Stimulated activated effector memory CD8-positive, alpha-beta T cell treated with anti-CD3 and anti-CD28 coated beads, Interleukin-12 subunit alpha, Interleukin-12 subunit beta, amount 100 ng/mL, for 72 hours (primary cell): ENCODE measurements at regions not wholly inside any gene's neighbourhood (a gene's known extent, or its start where the extent isn't known, plus 50 kb on each side); places are given as distances from the start of the nearest gene placed in this dataset.

Experiments used
- ATAC-seq: fragments of 150-1000 bp; cut with Tn5 transposase; 2 replicates; pipeline ENCODE4 v1.10.0; 2021
- DNase-seq, 2 donors: peaks; one replicate each; pipeline ENCODE4 v3.0.0; 2021 to 2022; ENCODE audit warnings: low spot score in 2 of 2
- H3K27ac Mint-ChIP-seq: one replicate; pipeline ENCODE4 v1.8.0; 2022; ENCODE audit warnings: mild to moderate bottlenecking, mixed read lengths
- H3K36me3 Mint-ChIP-seq: one replicate; pipeline ENCODE4 v1.8.0; 2022; ENCODE audit warnings: mild to moderate bottlenecking, mixed read lengths
- H3K4me1 Mint-ChIP-seq: one replicate; pipeline ENCODE4 v1.8.0; 2022; ENCODE audit warnings: mixed read lengths
- H3K4me3 Mint-ChIP-seq: one replicate; pipeline ENCODE4 v1.8.0; 2022; ENCODE audit warnings: mild to moderate bottlenecking, mixed read lengths
- H3K9me3 Mint-ChIP-seq: one replicate; pipeline ENCODE4 v1.8.0; 2022; ENCODE audit warnings: mixed read lengths

DNA sequence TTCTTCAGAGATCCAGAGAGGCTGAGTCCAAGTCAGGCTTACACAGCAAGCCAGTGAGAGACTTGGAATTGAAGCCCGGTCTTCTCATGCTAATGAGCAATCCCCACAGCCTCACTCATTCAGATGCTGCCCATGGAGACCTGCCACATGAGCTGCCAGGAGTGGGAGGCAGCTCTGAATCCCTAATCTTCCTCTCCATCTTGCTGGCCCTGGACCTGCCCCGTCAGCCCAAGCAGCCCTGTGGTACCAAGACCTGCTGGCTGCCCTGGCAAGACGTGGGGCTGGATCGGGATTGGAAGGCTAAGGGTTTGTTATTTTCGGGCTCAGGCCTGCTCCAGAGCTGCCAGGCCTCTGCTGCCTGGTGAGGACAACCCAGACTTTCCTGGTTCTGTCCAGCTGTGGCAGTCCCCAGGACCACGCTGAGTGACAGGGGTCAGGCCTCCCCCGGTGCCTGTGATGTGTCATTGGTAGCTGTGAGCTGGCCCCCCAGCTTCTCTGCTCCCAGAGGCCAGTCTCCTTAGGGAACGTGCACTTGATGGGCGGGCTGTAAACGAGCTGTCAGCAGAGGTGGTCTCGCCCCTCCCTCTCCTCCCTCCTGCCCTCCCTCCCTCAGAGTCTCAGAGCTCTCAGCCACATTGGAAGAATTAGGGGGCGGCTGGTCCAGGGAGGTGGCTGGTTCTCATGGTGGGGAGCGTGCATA, 135.0 kb downstream of the FOXD2 start:
- Mint-ChIP-seq H3K9me3 (no peaks in the 10 kb centered on the region), H3K36me3 (no peaks in the 10 kb centered on the region), H3K4me3 (no peak overlapping the region), H3K4me1 (no peaks in the 10 kb centered on the region), H3K27ac (no peak overlapping the region)
- DNase-seq (no peak), ATAC-seq (no peak)

DNA sequence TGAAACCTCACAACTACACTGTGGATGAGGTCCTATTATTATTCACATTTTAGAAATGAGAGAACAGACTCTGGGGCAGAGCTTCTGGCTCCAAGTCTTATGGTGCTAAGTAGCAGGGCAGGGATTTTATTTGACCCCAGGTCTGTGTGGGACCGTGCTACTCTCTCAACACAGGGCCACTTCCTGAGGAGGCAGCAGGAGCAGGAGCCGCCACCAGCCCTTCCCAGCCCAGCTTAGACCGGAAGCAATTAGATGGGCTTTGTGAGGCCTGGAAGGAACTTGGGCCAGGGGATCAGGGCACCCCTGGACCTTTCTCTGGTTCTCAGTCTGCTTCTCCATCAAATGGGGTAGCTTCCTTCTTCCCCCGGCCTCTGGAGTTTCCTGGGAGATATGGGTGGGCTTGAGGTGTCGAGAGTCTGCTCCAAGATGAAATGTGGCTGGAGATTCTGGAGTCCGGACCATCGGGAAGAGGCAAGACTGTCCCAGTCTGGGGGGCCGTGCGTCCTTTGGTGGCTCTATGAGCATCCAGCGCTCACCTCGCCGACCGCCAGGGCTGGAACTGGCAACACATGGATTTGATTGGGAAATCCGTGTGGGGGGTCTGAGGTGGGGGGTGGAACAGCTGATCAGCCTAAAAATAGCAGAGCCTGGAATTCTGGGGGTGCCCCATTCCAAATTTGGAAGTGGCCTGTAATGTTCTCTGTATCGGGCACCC, 136.8 kb downstream of the FOXD2 start:
- ATAC-seq = no peak
- no peaks in the 10 kb centered on the region for H3K4me1 Mint-ChIP-seq
- no peak for DNase-seq
- no peak overlapping the region for H3K27ac Mint-ChIP-seq
- H3K9me3 Mint-ChIP-seq = no peaks in the 10 kb centered on the region
- no peaks in the 10 kb centered on the region for H3K36me3 Mint-ChIP-seq
- no peak overlapping the region for H3K4me3 Mint-ChIP-seq

- Mint-ChIP-seq H3K36me3 (no peaks in the 10 kb centered on the region), H3K27ac (no peak overlapping the region), H3K4me3 (no peak overlapping the region), H3K4me1 (no peaks in the 10 kb centered on the region), H3K9me3 (no peaks in the 10 kb centered on the region)
- no peak for DNase-seq
- no peak for ATAC-seq
Observed at GRCh38 chr1:47575855-47576757, 138.3 kb downstream of the FOXD2 start.

DNA sequence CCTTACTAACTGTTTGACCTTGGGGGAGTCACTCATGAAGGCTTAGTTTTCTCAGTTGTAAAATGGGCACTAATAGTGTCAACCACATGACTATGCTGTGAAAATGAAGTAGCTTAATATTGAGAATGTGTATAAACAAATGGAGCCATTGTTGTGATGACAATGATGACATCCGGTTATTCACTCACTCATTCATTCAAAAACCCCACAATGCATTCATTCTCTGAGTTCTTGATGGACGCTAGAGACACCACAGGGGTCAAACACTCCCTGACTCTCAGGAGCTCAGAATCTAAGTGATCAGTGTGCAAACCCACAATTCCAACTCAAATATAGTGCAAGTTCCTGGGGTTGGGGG, 138.9 kb downstream of the FOXD2 start:
- no peaks in the 10 kb centered on the region for H3K4me1 Mint-ChIP-seq
- ATAC-seq = no peak
- H3K36me3 Mint-ChIP-seq = no peaks in the 10 kb centered on the region
- DNase-seq = no peak
- H3K27ac Mint-ChIP-seq = no peak overlapping the region
- no peaks in the 10 kb centered on the region for H3K9me3 Mint-ChIP-seq
- no peak overlapping the region for H3K4me3 Mint-ChIP-seq

DNA sequence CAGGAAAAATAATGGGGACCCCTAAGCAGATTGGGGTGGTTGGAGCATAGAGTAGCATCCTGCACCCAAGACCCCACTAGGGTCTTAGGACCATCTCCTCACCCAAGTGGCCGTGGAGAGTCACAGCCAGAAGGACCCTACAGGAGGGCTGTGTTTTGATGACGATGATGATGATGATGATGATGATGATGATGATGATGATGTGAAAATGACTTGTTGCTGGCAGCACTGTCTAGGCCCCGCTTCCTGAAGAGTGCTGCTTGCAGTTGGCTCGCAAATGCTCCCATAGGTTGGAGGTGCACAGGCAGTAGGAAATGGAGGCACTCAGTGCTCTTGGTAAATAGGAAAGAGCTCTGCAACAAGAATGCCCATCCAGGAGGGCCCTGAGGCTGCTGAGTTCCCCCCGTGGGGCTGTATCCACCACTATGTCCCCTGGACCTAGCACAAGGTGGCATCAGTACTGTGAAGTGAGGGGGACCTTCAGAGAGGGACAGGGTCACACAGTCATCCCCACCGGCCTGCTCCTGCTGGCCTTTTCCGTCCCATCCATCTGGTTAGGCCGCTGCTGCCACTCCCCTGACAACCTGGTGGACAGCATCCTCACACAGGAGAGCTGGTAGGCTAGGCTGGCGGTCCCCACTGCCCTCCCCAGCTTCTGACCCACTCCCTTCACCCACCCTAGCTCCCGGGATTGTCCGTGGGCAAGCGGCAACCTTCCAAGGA, 139.6 kb downstream of the FOXD2 start:
- DNase-seq (no peak), ATAC-seq (no peak)
- Mint-ChIP-seq H3K27ac (no peak overlapping the region), H3K9me3 (no peaks in the 10 kb centered on the region), H3K4me1 (no peaks in the 10 kb centered on the region), H3K4me3 (no peak overlapping the region), H3K36me3 (no peaks in the 10 kb centered on the region)

DNA sequence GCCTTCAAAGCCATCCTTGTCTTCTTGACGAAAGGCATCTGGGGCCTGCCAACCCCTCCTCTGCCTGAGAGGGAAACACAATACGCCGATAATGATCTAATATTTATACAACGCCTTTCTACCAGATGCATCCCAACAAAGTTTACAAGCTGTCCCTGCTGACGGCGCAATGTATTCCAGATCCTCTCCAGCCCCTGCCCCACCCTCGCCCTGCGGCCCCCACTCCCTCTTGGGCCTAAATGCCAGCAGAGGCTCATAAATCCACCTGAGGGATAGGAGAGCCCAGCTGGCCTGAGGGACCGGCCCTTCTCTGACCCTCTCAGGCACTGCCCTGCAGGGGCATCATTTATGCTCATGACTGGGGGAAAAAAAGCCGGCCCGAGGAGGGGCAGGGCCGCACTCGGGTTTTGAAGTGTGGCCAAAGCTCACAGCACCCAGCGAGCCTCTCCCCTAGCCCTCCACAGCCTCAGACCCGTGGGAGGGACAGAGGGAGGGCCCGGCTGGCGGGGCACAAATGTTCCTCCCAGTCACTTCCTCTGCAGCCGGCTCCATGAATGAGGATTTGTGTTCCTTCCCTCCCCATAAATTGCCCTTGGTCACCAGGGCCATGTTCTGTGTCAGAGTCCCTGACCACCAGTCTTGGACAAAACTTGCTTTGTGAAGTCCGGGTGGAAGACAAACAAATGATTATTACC, 140.3 kb downstream of the FOXD2 start:
- DNase-seq = no peak
- peaks cover under 1% of the 10 kb centered on the region for H3K4me1 Mint-ChIP-seq
- no peaks in the 10 kb centered on the region for H3K9me3 Mint-ChIP-seq
- no peaks in the 10 kb centered on the region for H3K36me3 Mint-ChIP-seq
- no peak overlapping the region for H3K27ac Mint-ChIP-seq
- no peak overlapping the region for H3K4me3 Mint-ChIP-seq
- no peak for ATAC-seq

DNA sequence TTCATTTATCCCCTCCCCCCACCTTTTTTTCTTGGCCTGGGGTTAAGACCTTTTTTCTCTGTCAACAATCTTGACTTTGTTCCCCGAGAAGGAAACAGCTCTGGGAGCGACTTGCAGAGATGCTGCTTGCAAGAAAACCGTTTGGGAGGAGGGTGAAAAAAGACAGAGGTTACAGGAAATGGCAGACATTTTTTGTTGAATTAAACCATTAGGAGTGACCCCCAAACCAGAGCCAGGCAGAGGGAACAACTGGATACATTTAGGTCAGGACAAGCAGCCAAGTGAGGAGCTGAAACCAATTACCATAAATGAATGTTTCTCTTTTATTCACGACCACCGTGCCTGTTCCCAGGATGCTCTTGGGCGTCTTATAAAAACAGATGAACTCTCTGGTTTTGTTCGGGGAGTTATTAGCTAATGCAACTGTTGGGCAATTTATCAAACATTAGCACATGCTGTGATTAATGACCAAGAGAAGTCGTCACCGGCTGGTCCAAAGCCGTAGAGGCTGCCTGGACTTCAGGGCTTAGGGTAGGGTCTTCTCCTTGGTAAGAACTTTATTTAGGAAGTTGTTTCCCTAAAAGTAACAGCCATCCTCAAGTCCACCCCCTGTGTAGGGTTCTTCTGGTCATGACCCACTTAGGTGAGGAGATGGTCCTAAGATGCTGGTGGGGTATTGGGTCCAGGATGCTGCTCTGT, 141.0 kb downstream of the FOXD2 start:
- Mint-ChIP-seq H3K4me1 (peaks cover 5% of the 10 kb centered on the region), H3K4me3 (no peak overlapping the region), H3K9me3 (no peaks in the 10 kb centered on the region), H3K27ac (no peak overlapping the region), H3K36me3 (no peaks in the 10 kb centered on the region)
- DNase-seq (no peak), ATAC-seq (no peak)

DNA sequence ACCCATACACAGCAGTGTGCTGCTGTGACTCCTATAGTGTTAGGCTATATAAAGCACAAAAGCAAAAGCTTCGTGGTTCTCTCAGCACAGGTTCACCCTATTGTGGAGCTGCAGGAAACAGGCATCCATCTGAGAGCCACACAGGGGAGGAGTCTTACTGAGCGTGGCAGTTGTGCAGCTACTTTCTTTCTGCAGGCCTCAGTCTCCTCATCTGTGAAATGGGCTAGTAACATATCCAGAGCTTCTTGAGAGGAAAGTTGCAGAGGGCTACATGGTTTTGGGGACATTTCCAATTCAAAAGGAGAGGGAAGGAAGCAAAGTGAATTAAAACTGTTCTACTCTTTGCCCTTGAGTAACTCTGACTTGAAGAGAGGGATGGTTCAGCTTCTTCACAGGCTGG, 142.0 kb downstream of the FOXD2 start:
- peaks cover 5% of the 10 kb centered on the region for H3K4me1 Mint-ChIP-seq
- no peaks in the 10 kb centered on the region for H3K9me3 Mint-ChIP-seq
- no peak overlapping the region for H3K27ac Mint-ChIP-seq
- H3K36me3 Mint-ChIP-seq = no peaks in the 10 kb centered on the region
- H3K4me3 Mint-ChIP-seq = no peak overlapping the region
- no peak for ATAC-seq
- DNase-seq = no peak

DNA sequence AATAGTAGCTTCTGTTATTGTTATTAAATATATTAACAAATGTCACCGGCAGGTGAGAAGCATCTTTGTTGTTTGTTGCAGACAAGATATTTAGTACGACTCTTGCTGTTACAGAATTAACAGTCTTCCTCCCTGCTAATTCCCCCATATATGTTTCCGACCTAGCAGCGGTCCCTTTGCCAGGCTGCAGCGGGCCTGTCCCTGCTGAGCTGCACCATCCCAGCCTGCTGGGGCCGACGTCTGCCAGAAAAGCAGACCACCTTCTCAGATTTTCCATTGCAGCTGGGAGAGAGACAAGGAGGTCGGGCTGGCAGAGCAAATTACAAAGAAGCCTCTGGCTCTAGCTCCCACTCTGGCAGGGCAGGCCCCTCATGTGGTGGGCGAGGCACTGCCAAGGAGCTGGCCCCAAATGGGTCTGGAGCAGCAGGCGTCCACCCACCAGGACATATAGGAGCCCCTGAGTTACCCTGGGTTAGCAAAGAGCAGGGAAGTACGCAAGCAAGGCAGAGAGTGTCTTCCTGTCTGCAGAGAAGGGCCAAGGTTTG, 142.7 kb downstream of the FOXD2 start:
- no peak overlapping the region for H3K27ac Mint-ChIP-seq

DNA sequence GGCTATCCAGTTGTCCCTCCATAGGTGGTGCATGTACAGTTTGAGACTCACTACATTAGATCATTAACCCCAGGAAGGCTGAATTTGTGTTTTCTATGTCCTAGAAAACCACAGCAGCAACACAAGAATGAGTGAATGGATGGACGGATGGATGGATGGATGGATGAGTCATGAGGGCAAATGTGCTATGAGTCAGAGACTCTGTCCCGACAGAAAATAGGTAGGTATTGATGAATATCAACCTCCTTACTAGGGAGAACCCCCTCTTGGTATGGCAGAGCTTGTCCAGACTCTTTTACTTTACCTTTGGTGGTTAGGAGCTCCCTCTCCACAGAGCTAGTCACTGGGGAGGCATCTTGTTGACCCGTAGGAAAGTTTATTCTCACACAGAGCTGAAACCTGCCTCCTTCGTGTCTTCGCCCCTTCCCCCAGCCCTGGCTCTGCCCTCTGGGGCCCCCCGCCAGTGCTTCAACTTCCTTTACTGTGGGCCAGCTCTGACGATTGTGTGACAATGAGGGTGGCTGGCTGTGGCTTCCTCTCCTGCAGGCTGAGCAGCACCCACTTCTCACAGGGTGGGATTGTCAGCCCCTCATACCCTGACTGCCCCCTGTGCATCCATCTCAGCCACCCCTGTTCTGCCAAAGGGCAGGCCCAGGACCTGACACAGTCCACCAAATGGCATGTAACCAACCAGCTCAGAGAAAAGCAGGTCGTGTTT, 145.2 kb downstream of the FOXD2 start:
- DNase-seq (no peak), ATAC-seq (peak; percentile 49)
- H3K27ac Mint-ChIP-seq = no peak overlapping the region
- H3K36me3 Mint-ChIP-seq = no peaks in the 10 kb centered on the region
- peaks cover 5% of the 10 kb centered on the region for H3K4me1 Mint-ChIP-seq
- no peaks in the 10 kb centered on the region for H3K9me3 Mint-ChIP-seq
- H3K4me3 Mint-ChIP-seq = no peak overlapping the region

More for the DNA sequence above, 142.7 kb downstream of the FOXD2 start:
- Mint-ChIP-seq H3K4me3 (no peak overlapping the region), H3K9me3 (no peaks in the 10 kb centered on the region), H3K36me3 (no peaks in the 10 kb centered on the region), H3K4me1 (peaks cover 5% of the 10 kb centered on the region)
- ATAC-seq (no peak), DNase-seq (no peak)

GRCh38 chr1:47584249-47584648, 146.4 kb downstream of the FOXD2 start:
- DNase-seq (no peak), ATAC-seq (no peak)
- Mint-ChIP-seq H3K36me3 (no peaks in the 10 kb centered on the region), H3K9me3 (no peaks in the 10 kb centered on the region), H3K4me1 (peaks cover 5% of the 10 kb centered on the region), H3K27ac (no peak overlapping the region), H3K4me3 (no peak overlapping the region)

DNA sequence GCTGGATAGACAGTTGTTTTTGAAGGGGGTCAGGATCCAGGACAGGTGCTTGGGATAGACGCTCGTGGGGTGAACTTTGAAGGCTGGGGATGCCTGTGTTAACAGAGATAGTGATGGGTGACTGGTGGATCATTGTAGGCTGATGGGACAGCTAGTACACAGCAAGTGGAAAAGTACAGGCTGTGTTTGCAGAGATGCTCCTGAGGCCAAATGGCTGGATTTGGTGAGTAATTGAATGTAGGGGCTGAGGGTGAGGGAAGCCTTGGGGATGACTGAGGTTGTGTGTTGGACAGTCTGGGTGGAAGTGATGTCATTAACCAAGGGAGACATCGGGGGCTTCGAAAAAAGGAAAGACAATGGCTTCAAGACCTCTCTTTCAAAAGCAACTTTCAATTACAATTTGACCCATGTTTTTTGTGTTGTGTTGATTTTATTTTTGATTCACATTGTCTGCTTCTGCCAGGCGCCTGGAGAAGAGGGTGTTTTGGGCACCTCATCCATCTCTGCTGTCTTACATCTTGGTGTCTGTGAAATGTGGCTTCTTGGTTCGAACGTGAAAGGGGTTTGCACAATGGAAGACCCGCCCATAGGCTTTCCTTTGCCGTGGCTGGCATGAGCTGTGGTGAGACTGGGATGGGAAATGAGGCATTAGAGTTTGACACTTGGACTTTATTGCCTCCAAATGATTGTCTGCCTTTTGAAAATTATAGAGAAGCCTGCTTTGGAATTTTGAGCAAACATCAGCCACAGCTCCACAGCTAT, 147.5 kb downstream of the FOXD2 start:
- no peak for ATAC-seq
- no peak for DNase-seq
- no peak overlapping the region for H3K4me3 Mint-ChIP-seq
- peaks cover 5% of the 10 kb centered on the region for H3K4me1 Mint-ChIP-seq
- H3K27ac Mint-ChIP-seq = no peak overlapping the region
- H3K36me3 Mint-ChIP-seq = no peaks in the 10 kb centered on the region
- no peaks in the 10 kb centered on the region for H3K9me3 Mint-ChIP-seq
